ENCODE measurements at regions not wholly inside any gene's neighbourhood (a gene's known extent, or its start where the extent isn't known, plus 50 kb on each side); places are given as distances from the start of the nearest gene placed in this dataset.

DNA sequence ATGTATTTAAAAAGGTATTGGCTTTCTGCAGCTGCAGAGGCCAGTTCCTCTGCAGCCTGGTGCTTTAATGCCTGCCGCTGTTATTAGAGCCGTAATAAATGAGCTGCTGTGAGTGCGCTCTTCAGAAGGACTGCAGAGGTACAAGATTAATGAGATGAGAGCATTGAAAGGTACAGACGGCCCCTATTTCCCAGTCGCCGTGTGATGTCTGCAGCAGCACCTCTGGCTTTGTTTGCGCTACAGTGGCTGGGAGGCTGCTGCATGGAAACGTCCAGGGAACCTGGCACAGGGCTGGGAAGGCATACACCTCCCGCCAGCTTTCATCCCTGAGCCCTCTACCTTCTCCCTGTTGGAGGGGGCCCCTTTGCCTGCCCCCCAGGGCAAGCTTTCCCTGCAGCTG, 383.8 kb upstream of the ZMIZ1 start:
- TF ChIP-seq EZH2 (IDR thresholded peaks at IDR 0.05; ENCODE audit: low read length, missing control alignments) = no peak
- TF ChIP-seq CTCF (conservative IDR thresholded peaks at IDR 0.05 in 1 of 2, IDR thresholded peaks at IDR 0.05 in 1 of 2; ENCODE audit: low read depth in 1 of 2, low read length in 2 of 2) = no peak
